BJ (cell line): ENCODE measurements at regions not wholly inside any gene's neighbourhood (a gene's known extent, or its start where the extent isn't known, plus 50 kb on each side); places are given as distances from the start of the nearest gene placed in this dataset.
"Not testable (repeated sequence)": the region's sequence is repeated elsewhere in the genome, so short reads cannot be mapped to it uniquely, and the experiment has no call there.

Source experiments
- CTCF ChIA-PET: fragments of 350-600 bp; formaldehyde crosslinking; extraction: SDS; loops from one replicate; lab custom pipeline; 2021; ENCODE audit warnings: antibody characterized with exemption, inconsistent platforms; lab: Yijun Ruan, JAX
- POLR2A ChIA-PET: fragments of 300-600 bp; sonication (Branson Sonifier 250); formaldehyde crosslinking; extraction: SDS; loops from one replicate; lab custom pipeline; 2021; ENCODE audit warnings: antibody characterized with exemption; lab: Charles Lee
- DNase-seq: peaks from one replicate; pipeline ENCODE4 v3.0.0-alpha.2; 2011; ENCODE audit warnings: low read depth
- H3K27me3 ChIP-seq: 2 replicates; pipeline ENCODE4 v1.6.0; 2011; ENCODE audit warnings: low read length; ENCODE audit not compliant: control insufficient read depth, insufficient read depth
- H3K36me3 ChIP-seq: 2 replicates; pipeline ENCODE4 v1.5.1; 2011; ENCODE audit warnings: low read length; ENCODE audit not compliant: control insufficient read depth, insufficient read depth
- H3K4me3 ChIP-seq: 2 replicates; pipeline ENCODE4 v1.5.1; 2011; ENCODE audit warnings: low read depth, mild to moderate bottlenecking, control low read depth, low read length
- CTCF ChIP-seq: IDR thresholded peaks from 2 replicates; pipeline ENCODE4 v1.5.1; 2011; ENCODE audit warnings: low read depth, mild to moderate bottlenecking, control low read depth, inconsistent platforms, low read length, moderate library complexity; ENCODE audit not compliant: insufficient read depth

DNA sequence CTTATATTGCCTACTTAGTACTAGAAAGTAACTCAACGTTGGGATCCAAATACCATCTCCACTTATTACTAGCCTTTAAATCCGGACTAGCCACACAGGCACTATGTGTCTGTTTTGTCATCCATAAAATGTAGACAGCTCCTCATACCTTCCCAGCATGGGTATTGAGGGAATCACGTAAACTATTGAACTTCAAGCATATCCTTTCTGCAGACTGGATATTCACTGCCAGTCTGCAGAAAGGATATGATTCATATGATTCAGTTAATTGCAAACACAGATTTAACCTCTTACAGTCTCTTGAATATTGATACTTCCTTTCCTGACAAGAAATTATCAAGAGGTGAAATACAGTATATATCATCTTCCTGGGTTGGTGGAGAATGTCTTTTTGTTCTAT is 186.0 kb downstream of the LEPR start:
- Histone ChIP-seq H3K36me3 (no peaks in the 10 kb centered on the region), H3K27me3 (no peaks in the 10 kb centered on the region), H3K4me3 (no peak overlapping the region)
- DNase-seq = no peak
- no peak for TF ChIP-seq CTCF
- CTCF ChIA-PET = no interaction called here
- POLR2A ChIA-PET = no interaction called here

GRCh38 chr1:65613884-65614283 is 178.8 kb upstream of the PDE4B start:
- CTCF ChIA-PET = interaction anchor here (0.6 kb wide), 1 partner anchor 337 kb away, joined by 3 read pairs; no protein-coding TSS in a partner anchor

DNA sequence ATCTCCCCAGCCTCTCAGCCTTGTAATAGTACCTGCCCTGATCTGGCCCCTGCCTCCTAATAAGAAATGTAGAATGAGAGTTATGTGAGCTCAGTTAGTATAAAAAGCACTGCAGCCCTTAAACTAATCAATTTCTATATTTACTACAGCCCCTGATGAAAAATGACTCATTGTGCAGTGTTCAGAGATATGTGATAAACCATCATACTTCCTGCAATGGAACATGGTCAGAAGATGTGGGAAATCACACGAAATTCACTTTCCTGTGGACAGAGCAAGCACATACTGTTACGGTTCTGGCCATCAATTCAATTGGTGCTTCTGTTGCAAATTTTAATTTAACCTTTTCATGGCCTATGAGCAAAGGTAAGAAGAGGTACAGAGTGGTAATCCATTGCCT is 176.8 kb upstream of the PDE4B start:
- no peak for TF ChIP-seq CTCF
- CTCF ChIA-PET = no interaction called here
- no peak overlapping the region for H3K4me3 ChIP-seq
- no peaks in the 10 kb centered on the region for H3K36me3 ChIP-seq
- no peak for DNase-seq
- POLR2A ChIA-PET = no interaction called here
- H3K27me3 ChIP-seq = no peaks in the 10 kb centered on the region

More at GRCh38 chr1:65613884-65614283, 178.8 kb upstream of the PDE4B start:
- POLR2A ChIA-PET = no interaction called here
- no peaks in the 10 kb centered on the region for H3K27me3 ChIP-seq
- no peak for TF ChIP-seq CTCF
- no peak for DNase-seq
- H3K36me3 ChIP-seq = no peaks in the 10 kb centered on the region
- H3K4me3 ChIP-seq = no peak overlapping the region

DNA sequence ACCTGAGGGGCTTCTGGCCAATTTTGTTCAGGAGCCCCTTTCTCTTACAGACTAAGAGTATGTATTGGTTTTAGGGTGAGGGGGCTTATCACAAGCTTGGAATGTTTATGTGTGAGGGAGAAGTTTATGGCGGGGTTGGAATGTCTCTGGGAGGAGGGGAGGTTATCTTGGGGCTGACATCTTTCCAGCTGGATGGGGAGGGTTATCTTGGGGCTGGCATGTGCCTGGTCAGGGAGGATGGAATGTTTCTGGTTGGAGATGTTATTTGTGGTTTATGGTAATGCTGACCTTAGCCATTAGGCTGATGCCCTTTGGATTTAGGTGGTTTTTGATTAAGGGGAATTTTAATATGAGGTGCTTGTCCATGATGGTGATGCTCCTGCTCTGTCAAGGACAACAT is 171.0 kb upstream of the PDE4B start:
- not testable (repeated sequence) for H3K36me3 ChIP-seq, H3K27me3 ChIP-seq, H3K4me3 ChIP-seq, DNase-seq
- CTCF ChIA-PET = interaction anchor here (0.8 kb wide), 1 partner anchor 12 kb away, joined by 3 read pairs; no protein-coding TSS in a partner anchor
- POLR2A ChIA-PET = interaction anchor here (0.6 kb wide), 1 partner anchor 45 kb away, joined by 4 read pairs; no protein-coding TSS in a partner anchor

- H3K4me3 ChIP-seq = no peak overlapping the region
- DNase-seq = no peak
- no peaks in the 10 kb centered on the region for H3K27me3 ChIP-seq
- CTCF ChIA-PET = interaction anchor here (1.0 kb wide), 1 partner anchor 194 kb away, joined by 3 read pairs; no protein-coding TSS in a partner anchor
- no peak for TF ChIP-seq CTCF
- no peaks in the 10 kb centered on the region for H3K36me3 ChIP-seq
- POLR2A ChIA-PET = no interaction called here
Observed at GRCh38 chr1:65623895-65624294, 168.8 kb upstream of the PDE4B start.

- POLR2A ChIA-PET = no interaction called here
- TF ChIP-seq CTCF = no peak
- no peak overlapping the region for H3K4me3 ChIP-seq
- no peaks in the 10 kb centered on the region for H3K36me3 ChIP-seq
- no peaks in the 10 kb centered on the region for H3K27me3 ChIP-seq
- DNase-seq = no peak
- CTCF ChIA-PET = no interaction called here
Observed at GRCh38 chr1:65625528-65625927, 167.2 kb upstream of the PDE4B start.
